Vagina (tissue), 2 donors: ENCODE measurements at regions not wholly inside any gene's neighbourhood (a gene's known extent, or its start where the extent isn't known, plus 50 kb on each side); places are given as distances from the start of the nearest gene placed in this dataset.

Experiments used
- CTCF ChIP-seq, 3 experiments: fragments of 450-650 bp in 2 of 3; fragments of 200-600 bp in 1 of 3; sonication (generic) in 1 of 3; IDR thresholded peaks; one replicate each; pipeline ENCODE4 v1.5.1; 2017 to 2019; ENCODE audit warnings: antibody characterized with exemption in 3 of 3, mild to moderate bottlenecking in 2 of 3, moderate library complexity in 2 of 3
- POLR2A ChIP-seq, 2 donors: fragments of 450-650 bp; IDR thresholded peaks; one replicate each; pipeline ENCODE4 v1.6.1; 2017; ENCODE audit warnings: antibody characterized with exemption in 2 of 2, mild to moderate bottlenecking in 2 of 2, moderate library complexity in 2 of 2
- POLR2AphosphoS5 ChIP-seq, 2 donors: sonication (generic); formaldehyde crosslinking; IDR thresholded peaks; one replicate each; pipeline ENCODE4 v1.9.0; 2017; ENCODE audit warnings: antibody characterized with exemption in 2 of 2, mild to moderate bottlenecking in 2 of 2, low read depth in 1 of 2; ENCODE audit not compliant: insufficient read depth in 1 of 2

DNA sequence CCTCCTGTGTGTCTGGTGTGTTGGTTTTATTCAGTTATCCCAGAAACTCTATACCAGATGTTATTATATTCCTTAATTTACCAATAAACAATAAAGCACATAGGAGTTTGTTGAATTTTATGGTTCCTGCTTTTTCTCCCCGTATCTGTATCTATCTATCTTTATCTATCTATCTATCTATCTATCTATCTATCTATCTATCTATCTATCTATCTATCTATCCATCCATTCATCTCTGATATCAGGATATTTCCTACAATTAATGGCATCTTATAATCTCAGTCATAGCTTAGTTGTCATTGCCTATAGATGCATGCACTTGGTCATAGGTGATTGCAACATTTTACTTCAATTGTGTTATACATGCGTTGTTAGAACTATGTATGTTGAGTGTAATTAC, 500.2 kb upstream of the ZEB2 start:
- TF ChIP-seq CTCF (IDR thresholded peaks at IDR 0.05): no peak
- no peak for TF ChIP-seq POLR2A (IDR thresholded peaks at IDR 0.05)
- no peak for TF ChIP-seq POLR2AphosphoS5 (IDR thresholded peaks at IDR 0.05; ENCODE audit: insufficient read depth in 1 of 2, low read depth in 1 of 2)
